PFSK-1 (cell line): ENCODE measurements at regions not wholly inside any gene's neighbourhood (a gene's known extent, or its start where the extent isn't known, plus 50 kb on each side); places are given as distances from the start of the nearest gene placed in this dataset.

ENCODE experiments used
- POLR2AphosphoS5 ChIP-seq: IDR thresholded peaks from 2 replicates; pipeline ENCODE4 v1.6.1; 2012; ENCODE audit warnings: low read depth, mild to moderate bottlenecking, control low read depth, low read length, moderate library complexity
- SIN3A ChIP-seq: IDR thresholded peaks from 2 replicates; pipeline ENCODE4 v1.6.1; 2012; ENCODE audit warnings: mild to moderate bottlenecking, low read length, moderate library complexity, borderline replicate concordance; ENCODE audit not compliant: insufficient read depth

DNA sequence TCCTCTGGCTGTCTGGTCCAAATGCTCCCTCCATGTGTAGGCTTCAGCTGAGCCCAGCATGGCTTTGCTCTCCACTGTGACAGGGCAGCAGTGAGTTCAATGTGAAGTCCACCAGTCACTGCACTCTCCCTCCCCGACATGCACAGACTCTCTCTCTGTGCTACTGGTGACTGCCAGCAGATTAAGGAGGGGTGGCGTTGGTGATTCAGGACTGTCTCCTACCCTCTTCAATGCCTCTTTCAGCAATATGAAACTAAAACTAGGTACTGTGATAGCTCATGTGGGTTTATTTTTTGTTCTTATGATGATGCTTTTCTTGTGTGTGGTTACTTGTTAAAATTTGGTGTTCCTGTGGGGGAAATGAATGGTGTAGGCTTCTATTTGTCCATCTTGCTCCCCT, 201.0 kb upstream of the RBMS1 start:
- TF ChIP-seq POLR2AphosphoS5: no peak
- no peak for TF ChIP-seq SIN3A
